HEK293 (cell line): ENCODE measurements at regions not wholly inside any gene's neighbourhood (a gene's known extent, or its start where the extent isn't known, plus 50 kb on each side); places are given as distances from the start of the nearest gene placed in this dataset.
"Not testable (repeated sequence)": the region's sequence is repeated elsewhere in the genome, so short reads cannot be mapped to it uniquely, and the experiment has no call there.

Experiments used
- CTCF ChIA-PET: fragments of 350-600 bp; formaldehyde crosslinking; extraction: SDS; loops from one replicate; lab custom pipeline; 2021; ENCODE audit warnings: antibody characterized with exemption; lab: Yijun Ruan, JAX
- POLR2A ChIA-PET: fragments of 300-600 bp; formaldehyde crosslinking; extraction: SDS; loops from one replicate; lab custom pipeline; 2020; ENCODE audit warnings: antibody characterized with exemption, inconsistent platforms; lab: Yijun Ruan, JAX
- H3K27ac ChIP-seq: fragments of 200-500 bp; sonication (Bioruptor generic); 2 replicates; pipeline ENCODE4 v1.5.1; 2014; ENCODE audit warnings: low read depth, low read length, control low read depth, inconsistent platforms; ENCODE audit errors: extremely low read depth
- H3K36me3 ChIP-seq, 2 experiments: fragments of 200-500 bp in 1 of 2; sonication (Bioruptor generic) in 1 of 2; 1 replicate in 1 of 2; 2 replicates in 1 of 2; pipeline ENCODE4 v1.5.1; 2014 to 2017; ENCODE audit warnings: inconsistent platforms in 2 of 2, low read length in 2 of 2; ENCODE audit not compliant: control insufficient read depth in 2 of 2, insufficient read depth in 1 of 2
- H3K4me1 ChIP-seq: fragments of 200-500 bp; sonication (Bioruptor generic); 2 replicates; pipeline ENCODE4 v1.5.1; 2014; ENCODE audit warnings: mild to moderate bottlenecking, low read length, inconsistent platforms; ENCODE audit not compliant: control insufficient read depth, insufficient read depth
- H3K4me3 ChIP-seq: 2 replicates; pipeline ENCODE4 v1.5.1; 2011; ENCODE audit warnings: low read depth, mild to moderate bottlenecking, control low read depth, low read length, moderate library complexity
- H3K9me3 ChIP-seq: fragments of 200-500 bp; sonication (Bioruptor generic); 2 replicates; pipeline ENCODE4 v1.5.1; 2014; ENCODE audit warnings: low read depth, low read length, inconsistent platforms; ENCODE audit not compliant: control insufficient read depth, insufficient read depth
- FEZF1 ChIP-seq: fragments of 450-650 bp; formaldehyde crosslinking; IDR thresholded peaks from 2 replicates; pipeline ENCODE4 v1.5.1; 2016; ENCODE audit warnings: missing biosample characterization, missing genetic modification characterization
- GLI2 ChIP-seq: fragments of 450-650 bp; formaldehyde crosslinking; IDR thresholded peaks from 2 replicates; pipeline ENCODE4; 2017; ENCODE audit warnings: missing biosample characterization, missing genetic modification characterization, low read depth, borderline replicate concordance
- SP2 ChIP-seq: fragments of 450-650 bp; formaldehyde crosslinking; IDR thresholded peaks from 2 replicates; pipeline ENCODE4 v1.5.1; 2016; ENCODE audit warnings: missing biosample characterization, missing genetic modification characterization
- ZBTB10 ChIP-seq: fragments of 450-650 bp; formaldehyde crosslinking; IDR thresholded peaks from 2 replicates; pipeline ENCODE4 v1.5.1; 2016; ENCODE audit warnings: missing biosample characterization, missing genetic modification characterization
- ZBTB11 ChIP-seq: fragments of 450-650 bp; formaldehyde crosslinking; conservative IDR thresholded peaks from 2 replicates; pipeline ENCODE4 v1.5.1; 2016; ENCODE audit warnings: low read depth, missing biosample characterization, missing genetic modification characterization
- ZBTB7A ChIP-seq: fragments of 450-650 bp; formaldehyde crosslinking; IDR thresholded peaks from 2 replicates; pipeline ENCODE4 v1.5.1; 2016; ENCODE audit warnings: low read depth, missing biosample characterization, missing genetic modification characterization
- ZNF133 ChIP-seq: fragments of 450-650 bp; formaldehyde crosslinking; IDR thresholded peaks from 2 replicates; pipeline ENCODE4 v1.5.1; 2016; ENCODE audit warnings: missing biosample characterization, missing genetic modification characterization
- ZNF175 ChIP-seq: fragments of 450-650 bp; formaldehyde crosslinking; IDR thresholded peaks from 2 replicates; pipeline ENCODE4 v1.5.1; 2016; ENCODE audit warnings: missing biosample characterization, missing genetic modification characterization
- ZNF274 ChIP-seq, 2 experiments: fragments of 200-500 bp in 1 of 2; fragments of 450-650 bp in 1 of 2; sonication (Bioruptor generic) in 1 of 2; formaldehyde crosslinking in 1 of 2; IDR thresholded peaks; 2 replicates each; pipeline versions ENCODE4 v1.5.1 to v1.6.1; 2014 to 2016; ENCODE audit warnings: borderline replicate concordance in 1 of 2, inconsistent platforms in 1 of 2, low read length in 1 of 2, missing biosample characterization in 1 of 2, missing genetic modification characterization in 1 of 2
- ZNF350 ChIP-seq: fragments of 450-650 bp; formaldehyde crosslinking; IDR thresholded peaks from 2 replicates; pipeline ENCODE4 v1.5.0; 2017; ENCODE audit warnings: missing biosample characterization, mild to moderate bottlenecking, missing genetic modification characterization
- ZNF488 ChIP-seq: fragments of 450-650 bp; formaldehyde crosslinking; IDR thresholded peaks from 2 replicates; pipeline ENCODE4 v1.5.1; 2016; ENCODE audit warnings: missing biosample characterization, missing genetic modification characterization
- ZNF514 ChIP-seq: fragments of 450-650 bp; formaldehyde crosslinking; IDR thresholded peaks from 2 replicates; pipeline ENCODE4 v1.5.1; 2016; ENCODE audit warnings: missing biosample characterization, missing genetic modification characterization
- ZNF518A ChIP-seq: fragments of 450-650 bp; formaldehyde crosslinking; conservative IDR thresholded peaks from 2 replicates; pipeline ENCODE4 v1.5.1; 2016; ENCODE audit warnings: low read depth, missing biosample characterization, missing genetic modification characterization
- ZNF610 ChIP-seq: fragments of 450-650 bp; formaldehyde crosslinking; IDR thresholded peaks from 2 replicates; pipeline ENCODE4 v1.5.1; 2016; ENCODE audit warnings: missing biosample characterization, missing genetic modification characterization, borderline replicate concordance
- ZSCAN16 ChIP-seq: fragments of 450-650 bp; formaldehyde crosslinking; IDR thresholded peaks from 2 replicates; pipeline ENCODE4 v1.5.1; 2016; ENCODE audit warnings: missing biosample characterization, missing genetic modification characterization

- H3K4me3 ChIP-seq, result no peak overlapping the region
- no peak overlapping the region for H3K27ac ChIP-seq
- no peaks in the 10 kb centered on the region for H3K4me1 ChIP-seq
- no peaks in the 10 kb centered on the region for H3K9me3 ChIP-seq
- ChIA-PET POLR2A (no interaction called here), CTCF (no interaction called here)
- no peaks in the 10 kb centered on the region for H3K36me3 ChIP-seq
- TF ChIP-seq ZSCAN16 (tag by site-specific recombination), result no peak
- TF ChIP-seq ZBTB10 (tag by site-specific recombination), result no peak
- no peak for TF ChIP-seq GLI2 (tag by site-specific recombination)
- no peak for TF ChIP-seq FEZF1 (tag by site-specific recombination)
- TF ChIP-seq ZNF488 (tag by site-specific recombination), result no peak
- TF ChIP-seq ZNF175 (tag by site-specific recombination), result no peak
- TF ChIP-seq SP2 (tag by site-specific recombination), result no peak
- TF ChIP-seq ZBTB11 (tag by site-specific recombination), result no peak
- no peak for TF ChIP-seq ZNF518A (tag by site-specific recombination)
- no peak for TF ChIP-seq ZNF133 (tag by site-specific recombination)
- TF ChIP-seq ZNF514 (tag by site-specific recombination), result no peak
- no peak for TF ChIP-seq ZNF610 (tag by site-specific recombination)
- no peak for TF ChIP-seq ZNF274 (IDR thresholded peaks at IDR 0.05; ENCODE audit: low read length)
- TF ChIP-seq ZNF274 (tag by site-specific recombination; IDR thresholded peaks at IDR 0.05; ENCODE audit: borderline replicate concordance), result no peak
- TF ChIP-seq ZNF350 (tag by site-specific recombination), result no peak
- TF ChIP-seq ZBTB7A (tag by site-specific recombination), result no peak
These were observed 652.3 kb downstream of the ETS1 start for GRCh38 chr11:127935081-127935480.

GRCh38 chr11:127933961-127934360 lies 653.4 kb downstream of the ETS1 start:
- POLR2A ChIA-PET, H3K4me3 ChIP-seq, CTCF ChIA-PET: not testable (repeated sequence)

More at GRCh38 chr11:127933961-127934360, 653.4 kb downstream of the ETS1 start:
- H3K9me3 ChIP-seq, H3K4me1 ChIP-seq, H3K36me3 ChIP-seq, H3K27ac ChIP-seq: not testable (repeated sequence)
